Endodermal cell (in vitro differentiated cells): ENCODE measurements at regions not wholly inside any gene's neighbourhood (a gene's known extent, or its start where the extent isn't known, plus 50 kb on each side); places are given as distances from the start of the nearest gene placed in this dataset.
A peak's percentile ranks its signal among the peaks of the same experiment; 100 is the strongest.

Experiments
- DNase-seq: peaks from one replicate; pipeline ENCODE4 v3.0.0-alpha.2; 2017
- H3K27ac ChIP-seq: 2 replicates; pipeline ENCODE4 v1.5.1; 2013; ENCODE audit warnings: mild to moderate bottlenecking, low read depth, low read length, moderate library complexity
- H3K27me3 ChIP-seq: 2 replicates; pipeline ENCODE4 v1.6.1; 2013; ENCODE audit warnings: mild to moderate bottlenecking, low read length, moderate library complexity; ENCODE audit not compliant: insufficient read depth, control insufficient read depth, poor library complexity, severe bottlenecking
- H3K36me3 ChIP-seq: 2 replicates; pipeline ENCODE4 v1.7.0; 2013; ENCODE audit warnings: mild to moderate bottlenecking, low read length, moderate library complexity; ENCODE audit not compliant: control insufficient read depth, insufficient read depth
- H3K4me1 ChIP-seq: one replicate; pipeline ENCODE4 v1.7.0; 2013; ENCODE audit warnings: low read length; ENCODE audit not compliant: control insufficient read depth, insufficient read depth
- H3K4me3 ChIP-seq: 2 replicates; pipeline ENCODE4 v1.5.1; 2013; ENCODE audit warnings: mild to moderate bottlenecking, low read length, moderate library complexity
- H3K9ac ChIP-seq: 2 replicates; pipeline ENCODE4 v1.6.1; 2013; ENCODE audit warnings: mild to moderate bottlenecking, low read length, moderate library complexity; ENCODE audit not compliant: poor library complexity, severe bottlenecking; ENCODE audit errors: extremely low read depth
- H3K9me3 ChIP-seq: 2 replicates; pipeline ENCODE4 v1.6.1; 2013; ENCODE audit warnings: mild to moderate bottlenecking, low read length, moderate library complexity; ENCODE audit not compliant: control insufficient read depth
- H3K27ac Mint-ChIP-seq: 2 replicates; pipeline ENCODE4 v1.8.0; 2020; ENCODE audit warnings: mixed read lengths
- H3K27me3 Mint-ChIP-seq: 2 replicates; pipeline ENCODE4 v1.8.0; 2021; ENCODE audit warnings: mild to moderate bottlenecking, mixed read lengths; ENCODE audit not compliant: insufficient read depth
- H3K36me3 Mint-ChIP-seq: 2 replicates; pipeline ENCODE4 v1.8.0; 2020; ENCODE audit warnings: low read depth, mixed read lengths
- H3K4me1 Mint-ChIP-seq: 2 replicates; pipeline ENCODE4 v1.8.0; 2020; ENCODE audit warnings: mixed read lengths
- H3K4me3 Mint-ChIP-seq: 2 replicates; pipeline ENCODE4 v1.8.0; 2020; ENCODE audit warnings: mild to moderate bottlenecking, moderate library complexity, mixed read lengths
- H3K9me3 Mint-ChIP-seq: 2 replicates; pipeline ENCODE4 v1.8.0; 2020; ENCODE audit warnings: mild to moderate bottlenecking, mixed read lengths
- CTCF ChIP-seq: fragments of 200-600 bp; sonication (generic); conservative IDR thresholded peaks from 2 replicates; pipeline ENCODE4 v1.5.0; 2021; ENCODE audit warnings: antibody characterized with exemption, mild to moderate bottlenecking
- WGBS, 2 experiments: methylation state at CpG; one replicate each; pipeline versions ENCODE4 v1.1.5 to v1.1.7; 2013; ENCODE audit warnings: missing lambda C conversion rate in 2 of 2, mixed read lengths in 1 of 2; ENCODE audit not compliant: insufficient coverage in 1 of 2, insufficient read length in 1 of 2; 5-methylcytosine and 5-hydroxymethylcytosine counted together

GRCh38 chr18:76579301-76579695, 84.3 kb upstream of the ZNF516 start:
- Histone ChIP-seq H3K27me3 (no peaks in the 10 kb centered on the region), H3K9ac (no peak overlapping the region), H3K4me1 (peaks cover 3% of the 10 kb centered on the region), H3K9me3 (no peaks in the 10 kb centered on the region), H3K4me3 (no peak overlapping the region), H3K36me3 (no peaks in the 10 kb centered on the region), H3K27ac (no peak overlapping the region)
- no peaks in the 10 kb centered on the region for H3K36me3 Mint-ChIP-seq
- no peak overlapping the region for H3K27ac Mint-ChIP-seq
- peaks cover 28% of the 10 kb centered on the region for H3K27me3 Mint-ChIP-seq
- H3K4me1 Mint-ChIP-seq, result no peaks in the 10 kb centered on the region
- peaks cover 9% of the 10 kb centered on the region for H3K9me3 Mint-ChIP-seq
- no peak for TF ChIP-seq CTCF
- peak; percentile 47 for DNase-seq
- WGBS, 2 experiments, result 91 to 93% methylated on average over 5 to 17 of the region's 17 CpGs
- H3K4me3 Mint-ChIP-seq, result no peak overlapping the region

GRCh38 chr18:76578571-76579300, 83.7 kb upstream of the ZNF516 start:
- Histone ChIP-seq H3K9me3 (no peaks in the 10 kb centered on the region), H3K27ac (no peak overlapping the region), H3K9ac (no peak overlapping the region), H3K4me1 (no peaks in the 10 kb centered on the region), H3K27me3 (no peaks in the 10 kb centered on the region), H3K4me3 (no peak overlapping the region), H3K36me3 (no peaks in the 10 kb centered on the region)
- DNase-seq, result peak; percentile 55
- H3K4me3 Mint-ChIP-seq, result no peak overlapping the region
- no peaks in the 10 kb centered on the region for H3K4me1 Mint-ChIP-seq
- WGBS, 2 experiments, result 80 to 92% methylated on average over 15 to 39 of the region's 39 CpGs
- no peak for TF ChIP-seq CTCF
- peaks cover 9% of the 10 kb centered on the region for H3K9me3 Mint-ChIP-seq
- no peak overlapping the region for H3K27ac Mint-ChIP-seq
- no peaks in the 10 kb centered on the region for H3K36me3 Mint-ChIP-seq
- H3K27me3 Mint-ChIP-seq, result peaks cover 28% of the 10 kb centered on the region

GRCh38 chr18:76573325-76574025, 78.4 kb upstream of the ZNF516 start:
- Histone ChIP-seq H3K4me3 (no peak overlapping the region), H3K27ac (no peak overlapping the region), H3K36me3 (no peaks in the 10 kb centered on the region), H3K9ac (no peak overlapping the region), H3K27me3 (no peaks in the 10 kb centered on the region), H3K4me1 (no peaks in the 10 kb centered on the region), H3K9me3 (no peaks in the 10 kb centered on the region)
- WGBS, 2 experiments, result 91 to 100% methylated on average over 3 to 4 of the region's 4 CpGs
- no peaks in the 10 kb centered on the region for H3K36me3 Mint-ChIP-seq
- no peak for DNase-seq
- H3K9me3 Mint-ChIP-seq, result peaks cover 9% of the 10 kb centered on the region
- peaks cover 7% of the 10 kb centered on the region for H3K27me3 Mint-ChIP-seq
- no peak for TF ChIP-seq CTCF
- no peaks in the 10 kb centered on the region for H3K4me1 Mint-ChIP-seq
- H3K27ac Mint-ChIP-seq, result no peak overlapping the region
- no peak overlapping the region for H3K4me3 Mint-ChIP-seq
